ENCODE measurements at regions not wholly inside any gene's neighbourhood (a gene's known extent, or its start where the extent isn't known, plus 50 kb on each side); places are given as distances from the start of the nearest gene placed in this dataset.

DNA sequence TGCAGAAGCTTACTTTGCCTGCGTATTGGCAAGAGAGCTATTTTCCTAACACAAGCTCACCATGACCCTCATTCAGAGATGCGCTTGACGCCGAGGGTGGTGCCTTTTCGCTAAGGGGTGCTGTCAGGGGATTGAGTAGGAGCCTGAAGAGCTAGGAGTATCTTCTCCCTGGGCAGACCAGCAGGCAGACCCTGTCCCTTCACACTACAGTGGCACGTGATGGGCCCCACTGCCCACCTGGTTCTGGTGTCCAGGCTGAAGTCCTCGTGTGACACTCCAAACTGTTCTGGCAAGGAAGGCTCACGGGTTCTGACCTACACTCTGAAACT lies 198.3 kb downstream of the AUH start:
- no peak for TF ChIP-seq GATA3 (IDR thresholded peaks at IDR 0.05; ENCODE audit: low read depth, low read length)
- no peak for TF ChIP-seq GATA2 (IDR thresholded peaks at IDR 0.05; ENCODE audit: low read depth, low read length)

DNA sequence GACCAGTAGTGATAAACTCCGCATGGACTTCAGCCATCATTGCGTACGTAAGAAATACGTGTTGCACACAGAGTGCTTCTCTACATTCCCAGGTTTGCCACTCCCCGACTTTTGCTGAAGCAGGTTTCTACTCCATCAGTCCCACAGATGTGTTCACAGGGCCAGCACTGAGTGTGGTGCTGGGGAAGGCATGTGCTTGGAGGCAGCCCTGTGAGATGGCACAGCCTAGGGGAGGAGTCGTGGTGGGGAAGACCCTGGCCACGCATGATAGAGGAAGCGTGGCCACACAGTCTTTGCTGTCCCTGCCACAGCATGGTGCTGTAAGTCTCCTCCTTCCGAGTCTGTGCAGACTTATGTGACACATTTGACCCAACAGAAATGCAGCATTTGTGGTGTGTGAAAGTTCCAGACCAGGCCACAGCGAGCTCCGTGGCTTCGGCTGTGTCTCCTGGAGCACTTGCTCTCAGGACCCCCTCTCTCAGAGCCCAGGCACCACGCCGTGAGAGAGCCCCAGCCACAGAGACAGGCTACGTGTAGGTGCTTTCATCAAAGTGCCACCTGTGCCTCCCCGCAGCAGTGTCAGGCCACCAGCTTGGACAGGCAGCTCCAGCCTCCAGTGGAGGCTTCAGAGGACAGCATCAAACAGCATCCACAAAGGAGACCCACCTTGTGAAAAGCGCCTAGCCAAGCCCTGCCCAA lies 197.8 kb downstream of the AUH start:
- TF ChIP-seq GATA2 (IDR thresholded peaks at IDR 0.05; ENCODE audit: low read depth, low read length) (no peak), GATA3 (IDR thresholded peaks at IDR 0.05; ENCODE audit: low read depth, low read length) (no peak)

Measured in SH-SY5Y (cell line).